GM13977 (cell line): ENCODE measurements at regions not wholly inside any gene's neighbourhood (a gene's known extent, or its start where the extent isn't known, plus 50 kb on each side); places are given as distances from the start of the nearest gene placed in this dataset.

Experiments used
- DNase-seq: peaks from one replicate; pipeline ENCODE4 v3.0.0; 2012; ENCODE audit warnings: low spot score
- CTCF ChIP-seq: IDR thresholded peaks from 2 replicates; pipeline ENCODE4 v1.5.1; 2012; ENCODE audit warnings: mild to moderate bottlenecking, control low read depth; ENCODE audit not compliant: insufficient read depth; ENCODE audit errors: extremely low read depth, missing control alignments
- in situ Hi-C: fragments of 300-500 bp; cut with MboI; formaldehyde crosslinking; loops from one replicate; pipeline ENCODE4 v1.12.0; 2022; ENCODE audit warnings: low sequenced_read_pairs, low pct_unique_long_range_greater_than_20kb, mixed read lengths, inconsistent platforms; ENCODE audit not compliant: unreplicated experiment

DNA sequence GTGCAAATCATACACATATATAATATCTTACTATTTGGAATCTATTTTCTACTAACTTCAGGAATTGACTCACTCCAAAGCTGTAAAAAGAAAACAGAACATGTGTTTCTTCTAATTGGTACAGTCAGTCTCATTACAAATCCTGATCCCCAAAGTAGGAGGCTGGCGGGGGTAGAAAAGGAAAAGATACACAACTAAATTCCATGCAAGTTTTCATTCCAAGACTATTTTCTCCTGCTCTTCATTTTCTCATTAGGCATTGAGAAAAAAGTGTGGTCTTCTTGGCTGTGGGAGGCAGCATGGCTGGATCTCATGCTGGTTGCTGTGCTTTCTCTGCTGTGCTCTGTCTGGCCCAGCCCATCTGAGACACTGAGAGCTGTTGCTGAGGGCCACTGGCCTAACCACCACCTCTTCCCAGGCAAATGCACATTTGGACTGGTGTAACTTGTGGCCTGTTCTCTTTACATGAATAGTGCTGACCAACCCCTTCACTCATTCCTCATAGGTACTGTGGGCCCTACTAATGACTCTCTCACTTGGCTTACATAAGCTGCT is 1107.5 kb upstream of the B3GALT2 start:
- no peak for TF ChIP-seq CTCF
- no peak for DNase-seq
- in situ Hi-C loops = loop anchor here (25.0 kb wide), 1 partner anchor 882 kb away; no protein-coding TSS in a partner anchor

GRCh38 chr1:194292966-194293365 is 1106.6 kb upstream of the B3GALT2 start:
- DNase-seq = no peak
- in situ Hi-C loops = loop anchor here (25.0 kb wide), 1 partner anchor 881 kb away; no protein-coding TSS in a partner anchor
- no peak for TF ChIP-seq CTCF

GRCh38 chr1:194289569-194290266 is 1103.3 kb upstream of the B3GALT2 start:
- no peak for TF ChIP-seq CTCF
- in situ Hi-C loops = loop anchor here (25.0 kb wide), 1 partner anchor 877 kb away; no protein-coding TSS in a partner anchor
- DNase-seq = peak; percentile 26

- no peak for TF ChIP-seq CTCF
- in situ Hi-C loops = loop anchor here (25.0 kb wide), 1 partner anchor 876 kb away; no protein-coding TSS in a partner anchor
- DNase-seq = no peak
Observed at GRCh38 chr1:194288238-194288637, 1101.8 kb upstream of the B3GALT2 start.

DNA sequence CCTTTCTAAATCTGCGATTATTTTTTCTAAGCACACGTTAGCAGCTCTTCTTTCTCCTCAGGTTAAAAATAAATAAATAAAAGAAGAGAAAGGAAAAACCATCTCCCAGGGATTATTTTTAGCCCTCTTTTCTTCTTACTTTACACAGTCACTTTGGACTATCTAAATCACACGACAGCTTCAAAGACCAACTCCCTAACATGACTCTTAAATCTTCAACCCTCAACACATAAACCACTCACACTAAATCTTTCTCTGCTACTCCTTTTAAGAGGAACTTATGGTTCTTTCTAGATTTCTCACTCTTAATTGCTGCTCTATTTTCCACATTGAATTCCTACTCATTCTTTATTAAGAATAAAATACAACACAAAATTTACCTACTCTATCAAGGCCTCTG is 1095.0 kb upstream of the B3GALT2 start:
- TF ChIP-seq CTCF = no peak
- in situ Hi-C loops = loop anchor here (25.0 kb wide), 1 partner anchor 869 kb away; no protein-coding TSS in a partner anchor
- DNase-seq = no peak

GRCh38 chr1:194280463-194280862 is 1094.0 kb upstream of the B3GALT2 start:
- in situ Hi-C loops = loop anchor here (25.0 kb wide), 1 partner anchor 868 kb away; no protein-coding TSS in a partner anchor
- no peak for DNase-seq
- TF ChIP-seq CTCF = no peak
